ENCODE measurements at regions not wholly inside any gene's neighbourhood (a gene's known extent, or its start where the extent isn't known, plus 50 kb on each side); places are given as distances from the start of the nearest gene placed in this dataset.
A peak's percentile ranks its signal among the peaks of the same experiment; 100 is the strongest.
"Not testable (repeated sequence)": the region's sequence is repeated elsewhere in the genome, so short reads cannot be mapped to it uniquely, and the experiment has no call there.

DNA sequence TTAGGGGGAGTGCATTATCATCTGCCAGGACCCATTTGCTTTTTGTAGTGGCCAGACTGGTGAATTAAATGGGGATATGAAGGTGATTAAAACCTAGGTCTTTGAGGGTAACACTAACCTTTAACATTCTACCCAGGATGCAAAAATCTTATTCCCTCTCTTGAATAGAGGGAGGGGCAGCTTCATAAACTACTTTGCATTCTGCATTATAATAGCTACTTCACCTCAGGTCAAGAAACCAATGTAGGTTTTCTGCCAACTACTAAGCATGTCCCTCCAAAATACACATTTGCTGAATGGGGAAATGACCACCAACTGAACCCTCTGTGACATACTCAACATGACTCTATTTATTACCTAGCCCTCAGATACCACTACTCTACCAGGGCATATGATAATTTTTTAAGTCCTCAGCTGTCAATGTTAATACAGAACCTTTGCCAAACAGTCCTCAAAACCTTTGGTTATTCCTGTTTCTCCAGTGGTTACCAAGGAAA is 477.6 kb upstream of the CD180 start:
- DNase-seq = no peak

- DNase-seq = no peak
Observed at GRCh38 chr5:67673618-67674017, 477.0 kb upstream of the CD180 start.

GRCh38 chr5:67673180-67673579 is 476.6 kb upstream of the CD180 start:
- no peak for DNase-seq

DNA sequence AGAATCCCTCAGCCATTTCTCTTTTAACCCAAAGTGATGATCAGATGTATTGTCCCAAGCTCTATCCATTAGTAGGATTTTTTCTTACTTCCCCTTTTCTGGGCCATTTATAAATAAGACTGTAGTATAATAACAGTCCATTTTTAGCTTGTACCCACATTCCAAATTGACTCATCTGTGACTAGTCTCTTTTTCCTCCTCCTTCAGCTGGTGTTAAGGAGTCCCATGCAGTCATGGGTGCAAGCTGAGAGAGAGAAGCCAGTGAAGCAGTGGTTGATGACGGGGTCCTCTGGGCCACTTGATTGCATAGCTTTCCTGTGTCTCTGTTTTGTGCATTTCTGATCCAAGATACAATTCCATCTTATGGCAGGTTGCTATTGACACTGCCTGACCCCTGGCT is 476.0 kb upstream of the CD180 start:
- no peak for DNase-seq

DNA sequence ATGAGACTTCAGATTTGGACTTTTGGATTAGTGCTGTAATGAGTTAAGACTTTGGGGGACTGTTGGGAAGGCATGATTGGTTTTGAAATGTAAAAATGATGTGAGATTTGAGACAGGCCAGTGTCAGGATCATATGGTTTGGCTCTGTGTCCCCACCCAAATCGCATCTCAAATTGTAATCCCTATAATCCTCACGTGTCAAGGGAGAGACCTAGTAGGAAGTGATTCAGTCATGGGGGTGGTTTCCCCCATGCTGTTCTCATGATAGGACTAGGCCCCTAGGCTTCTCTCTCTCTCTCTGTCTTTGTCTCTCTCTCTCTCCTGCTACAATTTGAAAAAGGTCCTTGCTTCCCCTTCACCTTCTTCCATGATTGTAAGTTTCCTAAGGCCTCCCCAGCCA is 473.3 kb upstream of the CD180 start:
- no peak for DNase-seq

DNA sequence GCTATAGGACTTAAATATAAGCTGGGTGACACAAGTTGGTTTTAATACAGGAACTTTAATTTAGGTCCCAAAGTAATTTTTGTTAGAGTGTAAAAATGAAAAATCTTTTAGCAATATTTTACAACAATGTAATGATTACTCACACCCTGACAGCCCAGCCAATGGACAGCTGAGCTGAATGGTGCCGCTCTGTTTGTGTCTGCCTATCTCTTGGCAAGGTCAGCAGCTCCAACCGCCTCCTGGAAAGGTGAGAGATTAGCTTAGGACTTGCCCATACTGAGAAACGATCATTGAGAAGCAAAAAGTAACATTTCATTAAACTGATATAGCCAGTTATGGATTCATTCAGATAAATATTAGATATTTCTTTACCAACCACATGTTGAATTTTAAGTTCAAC is 463.6 kb upstream of the CD180 start:
- no peak for DNase-seq

DNA sequence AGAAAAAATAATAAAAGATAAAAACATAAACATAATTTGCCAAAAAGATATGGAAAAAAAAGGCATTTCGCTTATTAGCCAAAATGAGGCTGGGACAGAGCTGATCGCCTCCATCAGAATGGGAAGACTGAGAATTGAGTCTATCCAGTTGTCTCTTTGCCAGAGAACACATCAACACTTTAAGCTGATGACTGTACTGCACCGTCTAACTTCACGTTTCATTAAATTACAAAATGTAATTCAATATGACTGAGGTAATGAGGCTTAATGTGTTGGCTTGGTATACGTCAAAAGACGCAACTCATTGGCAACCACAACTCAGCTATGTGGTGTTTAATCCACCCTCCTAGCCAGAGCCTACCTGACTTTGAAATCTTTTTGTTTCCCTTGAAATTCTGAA is 462.7 kb upstream of the CD180 start:
- peak; percentile 24 for DNase-seq

- DNase-seq = no peak
Observed at GRCh38 chr5:67657055-67657454, 460.5 kb upstream of the CD180 start.

DNA sequence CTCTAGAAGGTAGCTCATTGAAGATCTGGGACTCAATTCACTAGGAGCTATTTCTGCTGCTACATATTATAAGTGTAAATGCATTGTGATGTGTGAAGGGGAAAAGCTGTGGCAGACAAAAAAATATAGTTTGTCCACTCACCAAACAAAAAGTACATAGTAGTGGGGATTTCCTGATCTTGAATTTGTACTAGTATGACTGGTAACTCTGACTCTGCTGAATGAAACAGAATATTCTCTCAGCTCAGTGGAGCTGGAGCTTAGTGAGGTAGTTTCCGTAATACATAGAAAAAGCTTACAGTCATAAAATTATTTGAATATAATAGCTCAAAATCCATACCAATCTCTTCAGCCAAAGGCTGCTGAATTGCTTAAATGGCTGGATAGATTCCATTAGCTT is 455.6 kb upstream of the CD180 start:
- no peak for DNase-seq

GRCh38 chr5:67651180-67651579 is 454.6 kb upstream of the CD180 start:
- no peak for DNase-seq

DNA sequence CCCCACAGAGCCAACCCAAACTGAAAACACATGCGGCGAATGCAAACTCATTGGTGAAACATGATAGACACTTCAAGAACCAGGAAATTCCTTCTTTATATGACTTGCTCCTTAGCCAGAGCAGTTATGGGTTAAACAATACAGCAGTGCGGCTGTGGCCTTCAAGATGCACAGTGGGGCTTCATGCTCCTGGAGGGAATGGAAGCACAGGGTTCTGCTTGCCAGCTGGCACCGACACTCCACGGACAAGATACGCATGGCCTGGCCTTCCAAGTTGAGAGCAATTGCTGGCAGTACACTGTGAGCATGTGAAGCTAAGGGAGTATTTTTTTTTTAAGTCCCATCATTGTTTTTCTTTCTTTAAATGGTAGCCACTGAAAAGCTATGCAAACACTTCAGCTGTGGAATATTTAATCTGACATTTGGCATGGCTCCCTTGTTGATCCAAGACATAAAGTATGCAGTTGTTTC is 451.6 kb upstream of the CD180 start:
- peak; percentile 99 for DNase-seq

GRCh38 chr5:67647772-67648171 is 451.2 kb upstream of the CD180 start:
- DNase-seq = no peak

DNA sequence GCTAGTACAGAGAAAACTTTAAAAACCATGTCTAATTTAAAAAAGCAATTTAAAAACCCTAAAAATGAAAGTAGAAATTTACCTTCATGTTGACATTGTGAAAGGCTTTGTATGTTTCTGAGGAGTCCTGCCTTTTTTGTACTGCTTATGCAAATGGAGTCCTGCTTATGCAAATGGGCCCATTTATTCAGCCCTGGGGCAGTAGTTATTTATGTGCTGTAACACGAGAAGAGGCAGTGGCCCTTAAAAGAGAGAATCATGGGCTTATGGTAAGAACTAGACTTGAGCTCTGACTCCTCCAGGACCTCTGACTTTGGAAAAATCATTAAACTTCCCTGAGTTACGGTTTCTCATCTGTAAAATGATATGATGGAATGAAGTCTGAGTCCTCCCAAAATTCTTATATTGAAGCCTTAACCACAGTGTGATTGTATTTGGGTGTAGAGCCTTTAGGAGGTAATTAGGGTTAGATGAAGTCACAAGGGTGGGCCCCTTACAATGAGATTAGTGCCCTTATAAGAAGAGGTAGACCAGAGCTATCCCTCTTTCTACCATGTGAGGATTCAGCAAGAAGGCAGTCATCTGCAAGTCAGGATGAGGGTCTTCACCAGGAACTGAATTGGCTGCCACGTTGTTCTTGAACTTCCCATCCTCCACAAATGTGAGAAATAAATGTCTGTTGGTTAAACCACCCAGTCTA is 447.8 kb upstream of the CD180 start:
- no peak for DNase-seq

- no peak for DNase-seq
Observed at GRCh38 chr5:67643536-67643935, 446.9 kb upstream of the CD180 start.

- DNase-seq = no peak
Observed at GRCh38 chr5:67639976-67640375, 443.4 kb upstream of the CD180 start.

GRCh38 chr5:67639313-67639712 is 442.7 kb upstream of the CD180 start:
- DNase-seq = no peak

DNA sequence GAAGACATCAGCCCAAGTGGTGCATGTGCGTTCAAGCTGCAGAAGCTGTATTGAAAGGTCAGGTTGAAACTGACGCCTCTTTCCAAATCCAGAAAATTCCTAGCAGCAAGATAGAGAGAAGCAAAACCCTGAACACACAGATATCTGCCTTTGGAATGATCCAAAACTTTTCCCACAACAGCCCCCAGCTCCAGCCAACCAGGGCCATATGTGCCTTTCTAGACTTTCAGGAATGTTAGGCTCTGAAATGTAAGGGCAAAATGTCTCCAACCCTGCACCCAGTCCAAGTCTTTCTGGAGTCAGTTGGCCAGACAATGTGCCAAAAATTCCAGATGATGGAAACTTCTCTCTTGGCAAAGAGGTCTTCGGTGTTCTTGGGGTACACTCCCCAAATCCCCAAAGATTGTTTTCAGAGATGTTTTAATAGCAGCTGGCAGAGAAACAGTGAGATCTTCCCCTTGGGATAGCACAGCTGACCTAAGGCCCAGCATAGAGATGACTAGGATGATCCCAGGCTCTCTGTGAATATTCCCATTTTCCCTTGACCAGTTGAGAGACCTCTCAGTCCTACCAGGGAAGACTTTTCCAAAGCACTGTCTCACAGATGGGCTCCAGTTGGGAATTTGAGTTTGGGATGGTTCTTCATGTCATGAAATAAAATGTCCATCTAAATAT is 440.4 kb upstream of the CD180 start:
- DNase-seq = no peak

DNA sequence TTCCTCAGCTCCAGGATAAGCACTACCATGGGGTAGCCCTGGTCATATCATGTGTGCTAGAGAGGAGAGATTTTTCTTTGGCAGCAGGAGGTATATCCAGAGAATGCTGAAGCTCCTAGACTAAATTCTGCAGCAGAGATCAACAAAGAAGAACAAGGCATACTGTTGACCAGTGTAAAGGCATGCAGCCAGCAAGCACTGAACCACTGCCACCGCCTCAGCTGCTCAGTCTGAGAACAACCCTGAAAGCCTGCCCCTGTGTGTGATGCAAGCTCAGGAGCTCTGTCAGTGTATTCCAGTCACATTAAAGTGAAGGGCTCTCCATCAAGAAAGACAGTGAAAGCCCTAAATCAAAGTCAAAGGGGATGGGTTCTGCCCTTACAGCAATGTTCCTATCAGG is 439.5 kb upstream of the CD180 start:
- no peak for DNase-seq

DNA sequence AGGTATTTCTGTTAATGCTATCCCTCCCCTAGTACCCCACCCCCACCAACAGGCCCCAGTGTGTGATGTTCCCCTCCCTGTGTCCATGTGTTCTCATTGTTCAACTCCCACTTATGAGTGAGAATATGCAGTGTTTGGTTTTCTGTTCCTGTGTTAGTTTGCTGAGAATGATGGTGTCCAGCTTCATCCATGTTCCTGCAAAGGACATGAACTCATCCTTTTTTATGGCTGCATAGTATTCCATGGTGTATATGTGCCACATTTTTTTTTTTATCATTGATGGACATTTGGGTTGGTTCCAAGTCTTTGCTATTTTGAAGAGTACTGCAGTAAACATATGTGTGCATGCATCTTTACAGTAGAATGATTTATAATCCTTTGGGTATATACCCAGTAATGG is 430.5 kb upstream of the CD180 start:
- DNase-seq = not testable (repeated sequence)

DNA sequence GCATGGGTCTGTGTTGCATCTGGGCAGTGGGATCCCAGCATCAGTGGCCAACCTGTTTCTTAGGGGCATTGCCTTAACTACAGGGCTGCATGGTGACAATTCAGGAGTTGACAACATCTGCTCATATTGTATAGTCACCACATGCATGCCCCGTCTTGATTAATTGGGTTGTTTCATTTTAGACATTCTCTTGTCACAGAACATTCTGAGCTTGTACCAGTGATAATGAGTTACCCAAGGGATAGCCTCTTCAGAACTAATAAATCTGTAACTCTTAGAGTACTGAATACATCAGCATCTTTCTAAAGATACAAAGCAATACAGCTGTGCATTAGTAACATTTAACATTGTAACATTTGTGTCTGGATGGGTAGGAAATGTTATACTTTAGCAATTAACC is 426.5 kb upstream of the CD180 start:
- no peak for DNase-seq

DNA sequence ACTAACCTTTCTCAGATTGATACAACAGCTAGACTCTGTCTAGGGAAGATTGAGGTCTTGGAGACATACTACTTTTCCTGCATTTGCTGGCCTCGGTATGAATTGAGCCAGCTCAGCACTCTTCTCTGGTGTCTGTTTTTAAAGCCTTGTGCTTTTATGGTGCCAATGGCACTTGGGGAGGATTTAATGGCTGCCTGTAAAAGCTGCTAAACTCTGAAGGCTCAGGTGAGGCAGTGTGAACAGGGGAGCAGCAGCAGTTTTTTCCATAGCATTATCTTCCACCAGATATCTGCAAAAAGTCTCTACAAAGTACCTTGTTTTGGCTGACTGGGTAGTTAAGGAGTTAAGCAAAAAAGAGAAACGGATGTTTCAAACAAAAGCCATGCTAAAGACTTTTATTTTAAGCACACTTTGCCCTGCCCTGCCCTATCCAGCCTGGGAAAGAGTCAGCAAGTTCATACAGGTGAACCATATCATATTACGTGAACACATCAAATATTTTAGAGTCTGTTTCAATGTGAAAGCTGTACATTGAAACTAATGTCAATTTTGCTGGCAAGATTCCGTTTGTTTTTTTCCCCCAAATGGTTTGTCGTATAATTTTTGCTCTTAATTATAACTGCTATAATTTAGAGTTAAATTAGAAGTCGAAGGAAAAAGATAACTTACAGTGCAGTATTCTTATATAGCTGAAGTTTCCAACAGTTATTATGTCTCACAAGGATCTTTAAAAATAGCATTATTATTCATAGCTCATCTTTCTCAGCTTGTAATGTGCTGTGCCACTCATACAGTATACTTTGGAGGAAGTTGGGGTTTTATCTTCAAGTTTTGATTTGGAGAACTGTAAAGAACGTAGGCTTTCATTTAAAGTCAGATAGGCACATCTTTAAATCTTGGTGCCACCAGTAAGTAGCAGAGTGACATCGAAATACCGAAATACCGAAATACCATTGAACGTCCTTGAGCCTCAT is 424.1 kb upstream of the CD180 start:
- no peak for DNase-seq

DNA sequence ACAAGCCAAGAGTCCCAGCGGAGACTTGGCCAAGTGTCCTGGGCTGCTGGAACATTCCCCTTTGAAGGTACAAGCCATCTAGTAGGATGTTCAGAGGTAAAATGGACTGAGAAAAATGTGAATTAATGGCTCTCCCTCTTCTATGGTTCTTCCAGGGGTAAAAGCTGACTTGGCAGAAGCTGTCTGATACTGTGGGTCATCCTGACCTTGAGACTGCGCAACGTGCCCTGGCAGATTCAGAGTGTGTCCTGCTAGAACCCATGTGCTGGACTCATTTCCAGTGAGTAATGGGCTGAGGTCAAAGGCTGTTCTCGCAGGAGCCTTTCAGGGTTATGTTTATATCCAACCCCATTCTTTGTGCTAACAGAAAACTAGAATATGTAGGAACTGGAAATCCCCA is 423.0 kb upstream of the CD180 start:
- DNase-seq = no peak

- DNase-seq = no peak
Observed at GRCh38 chr5:67619235-67619634, 422.6 kb upstream of the CD180 start.
